ENCODE measurements at regions not wholly inside any gene's neighbourhood (a gene's known extent, or its start where the extent isn't known, plus 50 kb on each side); places are given as distances from the start of the nearest gene placed in this dataset.

GRCh38 chr12:83808591-83808990, 1104.0 kb downstream of the SLC6A15 start:
- WGBS, 2 donors, result 68 to 70% methylated on average over 3 of the region's 3 CpGs
- no peaks in the 10 kb centered on the region for H3K27me3 ChIP-seq
- no peak for DNase-seq
- intact Hi-C loops (cut with DNase I), result no loop called here
- TF ChIP-seq, protein P1, sequence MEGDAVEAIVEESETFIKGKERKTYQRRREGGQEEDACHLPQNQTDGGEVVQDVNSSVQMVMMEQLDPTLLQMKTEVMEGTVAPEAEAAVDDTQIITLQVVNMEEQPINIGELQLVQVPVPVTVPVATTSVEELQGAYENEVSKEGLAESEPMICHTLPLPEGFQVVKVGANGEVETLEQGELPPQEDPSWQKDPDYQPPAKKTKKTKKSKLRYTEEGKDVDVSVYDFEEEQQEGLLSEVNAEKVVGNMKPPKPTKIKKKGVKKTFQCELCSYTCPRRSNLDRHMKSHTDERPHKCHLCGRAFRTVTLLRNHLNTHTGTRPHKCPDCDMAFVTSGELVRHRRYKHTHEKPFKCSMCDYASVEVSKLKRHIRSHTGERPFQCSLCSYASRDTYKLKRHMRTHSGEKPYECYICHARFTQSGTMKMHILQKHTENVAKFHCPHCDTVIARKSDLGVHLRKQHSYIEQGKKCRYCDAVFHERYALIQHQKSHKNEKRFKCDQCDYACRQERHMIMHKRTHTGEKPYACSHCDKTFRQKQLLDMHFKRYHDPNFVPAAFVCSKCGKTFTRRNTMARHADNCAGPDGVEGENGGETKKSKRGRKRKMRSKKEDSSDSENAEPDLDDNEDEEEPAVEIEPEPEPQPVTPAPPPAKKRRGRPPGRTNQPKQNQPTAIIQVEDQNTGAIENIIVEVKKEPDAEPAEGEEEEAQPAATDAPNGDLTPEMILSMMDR (IDR thresholded peaks at IDR 0.05), result no peak
- no peak for TF ChIP-seq POLR2A (IDR thresholded peaks at IDR 0.05)
- H3K9me3 ChIP-seq, result no peaks in the 10 kb centered on the region
- H3K4me1 ChIP-seq, result no peaks in the 10 kb centered on the region
- no peak overlapping the region for H3K4me3 ChIP-seq
- no peak overlapping the region for H3K27ac ChIP-seq
- no peak for ATAC-seq
- no peaks in the 10 kb centered on the region for H3K36me3 ChIP-seq (replicated peaks in 1 of 2; ENCODE audit: insufficient read depth in 1 of 2, low read depth in 2 of 2)

GRCh38 chr12:83807871-83808270, 1104.7 kb downstream of the SLC6A15 start:
- Histone ChIP-seq H3K27me3 (no peaks in the 10 kb centered on the region), H3K36me3 (replicated peaks in 1 of 2; ENCODE audit: insufficient read depth in 1 of 2, low read depth in 2 of 2) (no peaks in the 10 kb centered on the region), H3K9me3 (no peaks in the 10 kb centered on the region), H3K27ac (no peak overlapping the region), H3K4me1 (no peaks in the 10 kb centered on the region), H3K4me3 (no peak overlapping the region)
- intact Hi-C loops (cut with DNase I), result no loop called here
- WGBS, 2 donors, result 75 to 87% methylated on average over 3 of the region's 3 CpGs
- no peak for ATAC-seq
- no peak for DNase-seq
- TF ChIP-seq, protein P1 (IDR thresholded peaks at IDR 0.05), result no peak
- TF ChIP-seq POLR2A (IDR thresholded peaks at IDR 0.05), result no peak

DNA sequence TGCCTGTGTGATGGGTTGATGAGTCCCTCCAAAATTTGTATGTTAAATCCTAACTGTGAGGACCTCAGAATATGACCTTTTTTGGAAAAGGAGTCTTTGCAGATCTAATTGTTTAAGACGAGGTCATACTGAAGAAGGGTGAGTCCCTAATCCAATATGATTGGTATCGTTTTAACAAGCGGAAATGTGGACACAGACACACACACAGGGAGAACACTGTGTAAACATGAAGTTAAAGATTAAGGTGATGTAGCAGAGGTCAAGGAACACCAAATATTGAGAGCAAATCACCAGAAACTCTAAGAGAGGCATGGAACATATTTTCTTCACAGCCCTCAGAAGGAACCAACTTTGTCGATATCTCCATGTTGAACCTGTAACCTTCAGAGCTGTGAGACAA, 1106.7 kb downstream of the SLC6A15 start:
- no peak for DNase-seq
- no peak for TF ChIP-seq POLR2A (IDR thresholded peaks at IDR 0.05)
- TF ChIP-seq, protein P1 (IDR thresholded peaks at IDR 0.05), result no peak
- WGBS, 2 donors, result 23 to 33% methylated on average over 4 of the region's 4 CpGs
- no peak overlapping the region for H3K4me3 ChIP-seq
- no peaks in the 10 kb centered on the region for H3K36me3 ChIP-seq (replicated peaks in 1 of 2; ENCODE audit: insufficient read depth in 1 of 2, low read depth in 2 of 2)
- H3K27ac ChIP-seq, result no peak overlapping the region
- ATAC-seq, result no peak
- H3K27me3 ChIP-seq, result no peaks in the 10 kb centered on the region
- intact Hi-C loops (cut with DNase I), result no loop called here
- no peaks in the 10 kb centered on the region for H3K9me3 ChIP-seq
- no peaks in the 10 kb centered on the region for H3K4me1 ChIP-seq

- WGBS, 2 donors, result 48 to 57% methylated on average over 4 of the region's 4 CpGs
- Histone ChIP-seq H3K4me3 (no peak overlapping the region), H3K36me3 (replicated peaks in 1 of 2; ENCODE audit: insufficient read depth in 1 of 2, low read depth in 2 of 2) (no peaks in the 10 kb centered on the region), H3K27me3 (no peaks in the 10 kb centered on the region), H3K9me3 (no peaks in the 10 kb centered on the region), H3K4me1 (no peaks in the 10 kb centered on the region), H3K27ac (no peak overlapping the region)
- DNase-seq (no peak), ATAC-seq (no peak)
- intact Hi-C loops (cut with DNase I), result no loop called here
- no peak for TF ChIP-seq POLR2A (IDR thresholded peaks at IDR 0.05)
- TF ChIP-seq, protein P1 (IDR thresholded peaks at IDR 0.05), result no peak
These were observed 1107.3 kb downstream of the SLC6A15 start for GRCh38 chr12:83805156-83805772.

DNA sequence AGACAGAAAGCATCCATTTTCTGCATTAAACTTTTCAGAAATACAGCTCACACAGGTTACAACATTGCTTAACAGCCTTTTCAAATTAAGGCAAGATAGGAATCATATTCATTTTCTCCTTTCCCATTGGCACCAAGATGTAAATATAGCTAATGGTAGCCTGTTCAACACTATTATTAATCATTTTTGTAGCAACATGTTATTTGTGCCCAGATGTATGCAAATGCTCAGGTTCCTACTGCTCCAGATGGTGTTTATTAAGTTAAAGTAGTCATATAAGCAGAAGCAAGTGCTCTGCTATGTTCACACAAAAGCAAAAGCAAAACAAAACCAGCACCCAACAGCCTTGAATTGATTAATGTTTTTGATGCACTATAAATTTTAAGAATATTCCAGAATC, 1110.6 kb downstream of the SLC6A15 start:
- DNase-seq, result no peak
- H3K36me3 ChIP-seq (replicated peaks in 1 of 2; ENCODE audit: insufficient read depth in 1 of 2, low read depth in 2 of 2), result no peaks in the 10 kb centered on the region
- H3K27ac ChIP-seq, result no peak overlapping the region
- H3K9me3 ChIP-seq, result no peaks in the 10 kb centered on the region
- H3K27me3 ChIP-seq, result no peaks in the 10 kb centered on the region
- no peak for ATAC-seq
- H3K4me3 ChIP-seq, result no peak overlapping the region
- intact Hi-C loops (cut with DNase I), result no loop called here
- no peaks in the 10 kb centered on the region for H3K4me1 ChIP-seq
- TF ChIP-seq, protein P1 (IDR thresholded peaks at IDR 0.05), result no peak
- no peak for TF ChIP-seq POLR2A (IDR thresholded peaks at IDR 0.05)
